WTC11 (cell line): ENCODE measurements at regions not wholly inside any gene's neighbourhood (a gene's known extent, or its start where the extent isn't known, plus 50 kb on each side); places are given as distances from the start of the nearest gene placed in this dataset.

ENCODE experiments used
- ATF1 ChIP-seq: sonication (generic); formaldehyde crosslinking; IDR thresholded peaks from 2 replicates; pipeline ENCODE4 v1.8.1; 2023; ENCODE audit warnings: mild to moderate bottlenecking, moderate library complexity, missing genetic modification reagents
- CREB1 ChIP-seq: sonication (generic); formaldehyde crosslinking; IDR thresholded peaks from 2 replicates; pipeline ENCODE4 v1.8.0; 2023; ENCODE audit warnings: mild to moderate bottlenecking, missing genetic modification reagents
- CTCF ChIP-seq: fragments of 200-600 bp; IDR thresholded peaks from 2 replicates; pipeline ENCODE4 v1.8.0; 2022; ENCODE audit warnings: antibody characterized with exemption
- ERG ChIP-seq: fragments of 250-450 bp; sonication (Bioruptor Pico); IDR thresholded peaks from 2 replicates; pipeline ENCODE4 v1.8.0; 2021; ENCODE audit warnings: mild to moderate bottlenecking
- ETV6 ChIP-seq: sonication (generic); formaldehyde crosslinking; IDR thresholded peaks from 2 replicates; pipeline ENCODE4 v1.8.1; 2022; ENCODE audit warnings: mild to moderate bottlenecking, missing genetic modification reagents
- FOXP1 ChIP-seq: sonication (generic); formaldehyde crosslinking; IDR thresholded peaks from 2 replicates; pipeline ENCODE4 v1.8.0; 2022; ENCODE audit warnings: missing genetic modification reagents, mild to moderate bottlenecking, moderate library complexity, borderline replicate concordance
- NR1H2 ChIP-seq: sonication (generic); formaldehyde crosslinking; IDR thresholded peaks from 2 replicates; pipeline ENCODE4 v1.9.0; 2021; ENCODE audit warnings: mild to moderate bottlenecking, moderate library complexity, missing genetic modification reagents
- SMAD3 ChIP-seq: sonication (generic); formaldehyde crosslinking; IDR thresholded peaks from 2 replicates; pipeline ENCODE4 v1.8.0; 2022; ENCODE audit warnings: missing genetic modification reagents, mild to moderate bottlenecking, borderline replicate concordance
- TEAD4 ChIP-seq: sonication (generic); formaldehyde crosslinking; IDR thresholded peaks from 2 replicates; pipeline ENCODE4 v1.8.0; 2022; ENCODE audit warnings: mild to moderate bottlenecking, missing genetic modification reagents
- TF ChIP-seq, protein P1 (sequence below): sonication (generic); formaldehyde crosslinking; IDR thresholded peaks from 2 replicates; pipeline ENCODE4 v1.8.1; 2023; ENCODE audit warnings: mild to moderate bottlenecking, missing genetic modification reagents, moderate library complexity
- TF ChIP-seq, protein P2 (sequence below): fragments of 250-450 bp; sonication (Bioruptor Pico); IDR thresholded peaks from 2 replicates; pipeline ENCODE4 v1.9.0; 2021; ENCODE audit warnings: mild to moderate bottlenecking, borderline replicate concordance
- TF ChIP-seq, protein P3 (sequence below): fragments of 250-450 bp; sonication (Bioruptor Pico); IDR thresholded peaks from 2 replicates; pipeline ENCODE4 v2.1.2; 2022; ENCODE audit warnings: mild to moderate bottlenecking, moderate library complexity

DNA sequence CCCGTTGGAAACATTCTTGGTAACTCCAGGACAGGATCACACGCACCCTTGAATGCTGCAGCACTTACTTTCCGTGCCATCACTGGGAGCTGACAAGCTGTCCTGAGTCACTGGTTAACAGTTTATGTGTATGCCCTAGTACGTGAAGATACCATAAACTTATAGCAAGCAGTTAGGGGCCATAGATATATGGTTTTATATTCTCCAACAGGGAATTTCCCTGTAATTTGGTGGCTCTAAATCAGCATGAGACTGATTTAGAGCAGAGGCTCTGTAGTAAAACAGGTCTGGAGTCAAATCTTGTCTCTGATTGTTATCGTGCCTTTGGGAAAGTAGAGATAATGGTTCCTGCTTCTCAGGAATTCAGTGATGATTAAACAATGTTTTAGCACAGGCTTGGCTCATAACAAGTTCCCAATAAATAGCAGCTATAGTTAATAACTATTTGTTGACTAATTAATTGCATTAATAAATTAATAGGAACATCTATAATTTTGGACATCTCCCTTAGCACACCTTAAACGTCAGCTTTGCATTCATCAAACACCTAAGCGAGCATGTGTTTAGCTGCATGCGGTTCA is 215.2 kb downstream of the VAPA start:
- TF ChIP-seq ETV6 (no peak), NR1H2 (CRISPR knock-in tag) (no peak), CTCF (no peak), CREB1 (CRISPR knock-in tag) (no peak), ATF1 (CRISPR knock-in tag) (no peak), TEAD4 (CRISPR knock-in tag) (no peak), SMAD3 (CRISPR knock-in tag) (no peak), ERG (no peak), FOXP1 (CRISPR knock-in tag) (no peak)
- TF ChIP-seq, protein P1, sequence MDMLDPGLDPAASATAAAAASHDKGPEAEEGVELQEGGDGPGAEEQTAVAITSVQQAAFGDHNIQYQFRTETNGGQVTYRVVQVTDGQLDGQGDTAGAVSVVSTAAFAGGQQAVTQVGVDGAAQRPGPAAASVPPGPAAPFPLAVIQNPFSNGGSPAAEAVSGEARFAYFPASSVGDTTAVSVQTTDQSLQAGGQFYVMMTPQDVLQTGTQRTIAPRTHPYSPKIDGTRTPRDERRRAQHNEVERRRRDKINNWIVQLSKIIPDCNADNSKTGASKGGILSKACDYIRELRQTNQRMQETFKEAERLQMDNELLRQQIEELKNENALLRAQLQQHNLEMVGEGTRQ (CRISPR knock-in tag), result no peak
- TF ChIP-seq, protein P2, sequence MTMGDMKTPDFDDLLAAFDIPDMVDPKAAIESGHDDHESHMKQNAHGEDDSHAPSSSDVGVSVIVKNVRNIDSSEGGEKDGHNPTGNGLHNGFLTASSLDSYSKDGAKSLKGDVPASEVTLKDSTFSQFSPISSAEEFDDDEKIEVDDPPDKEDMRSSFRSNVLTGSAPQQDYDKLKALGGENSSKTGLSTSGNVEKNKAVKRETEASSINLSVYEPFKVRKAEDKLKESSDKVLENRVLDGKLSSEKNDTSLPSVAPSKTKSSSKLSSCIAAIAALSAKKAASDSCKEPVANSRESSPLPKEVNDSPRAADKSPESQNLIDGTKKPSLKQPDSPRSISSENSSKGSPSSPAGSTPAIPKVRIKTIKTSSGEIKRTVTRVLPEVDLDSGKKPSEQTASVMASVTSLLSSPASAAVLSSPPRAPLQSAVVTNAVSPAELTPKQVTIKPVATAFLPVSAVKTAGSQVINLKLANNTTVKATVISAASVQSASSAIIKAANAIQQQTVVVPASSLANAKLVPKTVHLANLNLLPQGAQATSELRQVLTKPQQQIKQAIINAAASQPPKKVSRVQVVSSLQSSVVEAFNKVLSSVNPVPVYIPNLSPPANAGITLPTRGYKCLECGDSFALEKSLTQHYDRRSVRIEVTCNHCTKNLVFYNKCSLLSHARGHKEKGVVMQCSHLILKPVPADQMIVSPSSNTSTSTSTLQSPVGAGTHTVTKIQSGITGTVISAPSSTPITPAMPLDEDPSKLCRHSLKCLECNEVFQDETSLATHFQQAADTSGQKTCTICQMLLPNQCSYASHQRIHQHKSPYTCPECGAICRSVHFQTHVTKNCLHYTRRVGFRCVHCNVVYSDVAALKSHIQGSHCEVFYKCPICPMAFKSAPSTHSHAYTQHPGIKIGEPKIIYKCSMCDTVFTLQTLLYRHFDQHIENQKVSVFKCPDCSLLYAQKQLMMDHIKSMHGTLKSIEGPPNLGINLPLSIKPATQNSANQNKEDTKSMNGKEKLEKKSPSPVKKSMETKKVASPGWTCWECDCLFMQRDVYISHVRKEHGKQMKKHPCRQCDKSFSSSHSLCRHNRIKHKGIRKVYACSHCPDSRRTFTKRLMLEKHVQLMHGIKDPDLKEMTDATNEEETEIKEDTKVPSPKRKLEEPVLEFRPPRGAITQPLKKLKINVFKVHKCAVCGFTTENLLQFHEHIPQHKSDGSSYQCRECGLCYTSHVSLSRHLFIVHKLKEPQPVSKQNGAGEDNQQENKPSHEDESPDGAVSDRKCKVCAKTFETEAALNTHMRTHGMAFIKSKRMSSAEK (CRISPR knock-in tag), result no peak
- TF ChIP-seq, protein P3, sequence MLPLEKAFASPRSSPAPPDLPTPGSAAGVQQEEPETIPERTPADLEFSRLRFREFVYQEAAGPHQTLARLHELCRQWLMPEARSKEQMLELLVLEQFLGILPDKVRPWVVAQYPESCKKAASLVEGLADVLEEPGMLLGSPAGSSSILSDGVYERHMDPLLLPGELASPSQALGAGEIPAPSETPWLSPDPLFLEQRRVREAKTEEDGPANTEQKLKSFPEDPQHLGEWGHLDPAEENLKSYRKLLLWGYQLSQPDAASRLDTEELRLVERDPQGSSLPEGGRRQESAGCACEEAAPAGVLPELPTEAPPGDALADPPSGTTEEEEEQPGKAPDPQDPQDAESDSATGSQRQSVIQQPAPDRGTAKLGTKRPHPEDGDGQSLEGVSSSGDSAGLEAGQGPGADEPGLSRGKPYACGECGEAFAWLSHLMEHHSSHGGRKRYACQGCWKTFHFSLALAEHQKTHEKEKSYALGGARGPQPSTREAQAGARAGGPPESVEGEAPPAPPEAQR (CRISPR knock-in tag), result no peak
